ENCODE measurements at regions not wholly inside any gene's neighbourhood (a gene's known extent, or its start where the extent isn't known, plus 50 kb on each side); places are given as distances from the start of the nearest gene placed in this dataset.
A peak's percentile ranks its signal among the peaks of the same experiment; 100 is the strongest.
"Not testable (repeated sequence)": the region's sequence is repeated elsewhere in the genome, so short reads cannot be mapped to it uniquely, and the experiment has no call there.

- Histone ChIP-seq H3K27ac (no peak overlapping the region), H3K4me3 (no peak overlapping the region), H3K4me1 (no peaks in the 10 kb centered on the region), H3K27me3 (ENCODE audit: insufficient read depth in 3 of 3, low read length in 2 of 3) (peaks cover 0 to 2% (median 0%) of the 10 kb centered on the region in 3 donors), H3K9me3 (no peaks in the 10 kb centered on the region), H3K36me3 (ENCODE audit: insufficient read depth in 1 of 2, low read depth in 1 of 2) (no peaks in the 10 kb centered on the region)
- ATAC-seq (no peak), DNase-seq (no peak)
- 94 to 99% (median 97%) methylated on average over 2 of the region's 2 CpGs for WGBS, 3 donors
- intact Hi-C loops (cut with DNase I) = no loop called here
- TF ChIP-seq CTCF (IDR thresholded peaks at IDR 0.05) = no peak
These were observed 59.0 kb upstream of the ITGB1 start for GRCh38 chr10:33016988-33017387.

DNA sequence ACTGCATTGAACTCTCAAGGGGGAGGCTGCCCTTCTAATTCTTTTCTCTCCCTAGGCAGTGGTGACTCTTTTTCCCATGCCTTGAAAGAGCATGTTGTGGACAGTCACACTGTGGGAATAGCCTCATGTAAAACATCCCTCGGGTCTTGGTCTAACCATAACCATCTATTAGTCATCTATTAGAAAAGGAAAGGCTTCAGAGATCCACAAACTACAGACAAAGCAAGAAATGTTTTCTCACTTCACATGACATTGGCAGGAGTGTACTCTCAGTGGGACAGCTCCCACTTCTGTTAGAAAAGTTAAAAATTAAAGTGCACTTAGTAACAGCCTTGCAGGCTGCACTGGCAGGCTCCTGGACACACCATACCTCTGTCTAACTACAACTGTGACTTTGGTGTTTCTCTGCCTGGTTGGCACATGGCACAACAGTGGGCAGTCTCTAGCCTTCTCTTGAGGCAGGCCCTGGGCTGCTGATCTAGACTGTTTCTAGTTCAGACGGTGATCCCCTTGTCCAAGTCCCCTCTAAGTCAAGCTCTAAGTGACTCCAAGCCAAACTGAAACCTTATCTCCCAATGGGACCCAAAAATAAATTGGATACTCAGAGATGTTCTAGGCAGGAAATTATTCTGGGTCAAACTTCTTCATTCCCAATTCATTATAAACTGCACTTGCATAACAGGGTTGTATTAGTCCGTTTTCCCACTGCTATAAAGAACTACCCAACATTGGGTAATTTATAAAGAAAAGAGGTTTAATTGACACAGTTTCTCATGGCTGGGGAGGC, 57.9 kb upstream of the ITGB1 start:
- Histone ChIP-seq H3K27ac (no peak overlapping the region), H3K36me3 (ENCODE audit: insufficient read depth in 1 of 2, low read depth in 1 of 2) (no peaks in the 10 kb centered on the region), H3K4me3 (no peak overlapping the region), H3K4me1 (no peaks in the 10 kb centered on the region), H3K27me3 (ENCODE audit: insufficient read depth in 3 of 3, low read length in 2 of 3) (peaks cover 0 to 2% (median 0%) of the 10 kb centered on the region in 3 donors), H3K9me3 (no peaks in the 10 kb centered on the region)
- TF ChIP-seq CTCF (IDR thresholded peaks at IDR 0.05) = no peak
- ATAC-seq (no peak), DNase-seq (no peak)
- intact Hi-C loops (cut with DNase I) = no loop called here
- 44 to 67% (median 50%) methylated on average over 3 of the region's 3 CpGs for WGBS, 3 donors

- DNase-seq; H3K27me3 ChIP-seq (ENCODE audit: insufficient read depth in 3 of 3, low read length in 2 of 3); H3K4me3 ChIP-seq; H3K36me3 ChIP-seq (ENCODE audit: insufficient read depth in 1 of 2, low read depth in 1 of 2); intact Hi-C loops (cut with DNase I); H3K4me1 ChIP-seq; H3K9me3 ChIP-seq; H3K27ac ChIP-seq; ATAC-seq: not testable (repeated sequence)
- 95 to 100% (median 96%) methylated on average over 13 to 25 of the region's 25 CpGs for whole genome bisulfite sequencing, 3 donors
These were observed 55.3 kb upstream of the ITGB1 start for GRCh38 chr10:33013331-33013730.

DNA sequence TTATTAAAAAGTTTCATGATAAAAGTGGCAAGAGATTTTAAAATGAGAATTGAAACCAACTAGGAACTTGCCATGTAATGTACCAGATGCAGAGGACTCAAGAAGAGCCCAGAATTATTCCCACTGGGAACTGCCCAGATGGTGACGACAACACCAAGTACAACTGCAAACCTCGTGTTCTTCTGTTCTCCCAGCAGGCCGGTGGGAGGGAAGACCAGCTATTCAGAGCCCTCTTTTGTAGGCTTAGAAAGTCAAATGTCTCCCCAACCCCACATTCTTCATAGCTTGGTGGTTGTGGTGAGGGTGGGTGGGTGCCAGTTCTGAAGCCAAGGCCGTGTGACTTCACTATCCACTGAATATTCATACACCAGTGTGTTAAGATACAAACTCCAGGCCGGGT, 54.3 kb upstream of the ITGB1 start:
- H3K9me3 ChIP-seq = no peaks in the 10 kb centered on the region
- TF ChIP-seq CTCF (IDR thresholded peaks at IDR 0.05) = no peak
- DNase-seq (no peak), ATAC-seq (no peak)
- WGBS, 3 donors = 50 to 59% (median 51%) methylated on average over 5 of the region's 5 CpGs
- no peak overlapping the region for H3K4me3 ChIP-seq
- H3K4me1 ChIP-seq = no peaks in the 10 kb centered on the region
- intact Hi-C loops (cut with DNase I) = no loop called here
- no peaks in the 10 kb centered on the region for H3K36me3 ChIP-seq (ENCODE audit: insufficient read depth in 1 of 2, low read depth in 1 of 2)
- no peaks in the 10 kb centered on the region for H3K27me3 ChIP-seq (ENCODE audit: insufficient read depth in 3 of 3, low read length in 2 of 3)
- no peak overlapping the region for H3K27ac ChIP-seq

DNA sequence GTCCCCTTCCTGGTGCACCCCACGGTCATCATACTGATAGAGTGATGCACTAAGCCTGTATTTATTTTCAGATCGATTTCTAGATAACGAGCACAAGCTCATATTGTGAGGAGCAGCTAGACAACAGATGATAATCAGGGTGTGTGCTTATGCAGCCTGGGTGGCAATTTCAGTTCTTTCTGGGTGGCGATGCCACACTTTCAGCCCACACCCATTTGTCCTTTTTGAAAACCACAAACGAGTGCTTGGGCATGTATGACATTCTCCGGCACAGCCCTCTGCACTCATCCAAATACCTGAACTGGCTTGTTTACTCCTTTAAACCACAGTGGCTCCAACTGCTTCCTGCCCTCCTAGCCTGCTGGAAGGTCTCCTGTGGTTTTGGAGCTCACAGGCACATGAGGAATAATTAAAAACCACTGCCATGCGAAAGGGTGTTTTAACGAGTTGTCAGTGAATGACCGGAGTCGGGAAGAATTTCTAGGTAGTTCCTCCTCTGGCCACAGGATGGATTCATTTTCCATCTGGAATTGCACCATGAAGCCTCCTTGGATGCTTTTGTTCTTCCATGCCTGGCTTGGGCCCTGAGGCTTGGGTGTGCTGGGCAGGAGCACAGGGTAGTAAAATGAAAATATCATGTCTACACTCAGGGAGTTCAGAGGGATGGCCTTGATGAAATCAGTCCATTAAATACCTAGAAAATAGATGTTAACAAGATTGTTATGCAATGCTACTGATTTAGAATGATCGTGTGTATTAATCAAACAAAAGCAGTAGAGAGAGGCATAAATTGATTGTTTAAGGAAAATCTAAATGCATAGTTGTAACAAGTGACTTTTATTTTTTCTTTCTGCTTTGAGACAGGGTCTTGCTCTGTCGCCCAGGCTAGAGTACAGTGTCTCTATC, 52.4 kb upstream of the ITGB1 start:
- H3K27ac ChIP-seq = no peak overlapping the region
- peaks cover 10% of the 10 kb centered on the region for H3K4me1 ChIP-seq
- intact Hi-C loops (cut with DNase I) = no loop called here
- no peaks in the 10 kb centered on the region for H3K9me3 ChIP-seq
- no peak for DNase-seq
- no peaks in the 10 kb centered on the region for H3K36me3 ChIP-seq (ENCODE audit: insufficient read depth in 1 of 2, low read depth in 1 of 2)
- peak; percentile 18 for TF ChIP-seq CTCF (IDR thresholded peaks at IDR 0.05)
- WGBS, 3 donors = 62 to 68% (median 66%) methylated on average over 12 of the region's 12 CpGs
- no peaks in the 10 kb centered on the region for H3K27me3 ChIP-seq (ENCODE audit: insufficient read depth in 3 of 3, low read length in 2 of 3)
- no peak for ATAC-seq
- no peak overlapping the region for H3K4me3 ChIP-seq
